MCF 10A (cell line): ENCODE measurements at regions not wholly inside any gene's neighbourhood (a gene's known extent, or its start where the extent isn't known, plus 50 kb on each side); places are given as distances from the start of the nearest gene placed in this dataset.

Experiments used
- BruUV-seq: library from RNA; stranded (reverse); fragments of 400-500 nt; replicated peaks from 2 replicates; lab custom pipeline; 2021; lab: Mats Ljungman, UMichigan
- CTCF ChIA-PET: fragments of 300-600 bp; sonication (Branson Sonifier 250); formaldehyde crosslinking; extraction: SDS; loops from one replicate; lab custom pipeline; 2021; ENCODE audit warnings: antibody characterized with exemption, inconsistent platforms; lab: Yijun Ruan, JAX
- POLR2A ChIA-PET: fragments of 300-600, 350-650 bp; sonication (Branson Sonifier 250); formaldehyde crosslinking; extraction: SDS; loops from one replicate; lab custom pipeline; 2020; ENCODE audit warnings: antibody characterized with exemption, inconsistent platforms; lab: Yijun Ruan, JAX
- DNase-seq: peaks from one replicate; pipeline ENCODE4 v3.0.0-alpha.2; 2018; ENCODE audit not compliant: unreplicated experiment
- H3K27ac Mint-ChIP-seq: one replicate; pipeline ENCODE4 v1.8.0; 2022; ENCODE audit warnings: mild to moderate bottlenecking, low read depth, mixed read lengths; ENCODE audit not compliant: unreplicated experiment
- H3K27me3 Mint-ChIP-seq: one replicate; pipeline ENCODE4 v1.8.0; 2022; ENCODE audit warnings: mixed read lengths; ENCODE audit not compliant: insufficient read depth, unreplicated experiment
- H3K36me3 Mint-ChIP-seq: one replicate; pipeline ENCODE4 v1.8.0; 2022; ENCODE audit warnings: mild to moderate bottlenecking, moderate library complexity, mixed read lengths; ENCODE audit not compliant: insufficient read depth, unreplicated experiment
- H3K4me1 Mint-ChIP-seq: one replicate; pipeline ENCODE4 v1.8.0; 2022; ENCODE audit warnings: mixed read lengths; ENCODE audit not compliant: insufficient read depth, unreplicated experiment
- H3K4me3 Mint-ChIP-seq: one replicate; pipeline ENCODE4 v1.8.0; 2022; ENCODE audit warnings: mild to moderate bottlenecking, moderate library complexity, mixed read lengths; ENCODE audit not compliant: unreplicated experiment
- H3K9me3 Mint-ChIP-seq: one replicate; pipeline ENCODE4 v1.8.0; 2022; ENCODE audit warnings: mixed read lengths; ENCODE audit not compliant: unreplicated experiment
- intact Hi-C: fragments of 100-400 bp; cut with micrococcal nuclease; formaldehyde crosslinking; loops from 2 replicates; pipeline ENCODE4 v1.14.1; 2022
- TF ChIP-seq, protein P1 (sequence below): fragments of 200-600 bp; IDR thresholded peaks from one replicate; pipeline ENCODE4 v1.8.0; 2022; ENCODE audit warnings: antibody characterized with exemption, mild to moderate bottlenecking; ENCODE audit not compliant: unreplicated experiment

DNA sequence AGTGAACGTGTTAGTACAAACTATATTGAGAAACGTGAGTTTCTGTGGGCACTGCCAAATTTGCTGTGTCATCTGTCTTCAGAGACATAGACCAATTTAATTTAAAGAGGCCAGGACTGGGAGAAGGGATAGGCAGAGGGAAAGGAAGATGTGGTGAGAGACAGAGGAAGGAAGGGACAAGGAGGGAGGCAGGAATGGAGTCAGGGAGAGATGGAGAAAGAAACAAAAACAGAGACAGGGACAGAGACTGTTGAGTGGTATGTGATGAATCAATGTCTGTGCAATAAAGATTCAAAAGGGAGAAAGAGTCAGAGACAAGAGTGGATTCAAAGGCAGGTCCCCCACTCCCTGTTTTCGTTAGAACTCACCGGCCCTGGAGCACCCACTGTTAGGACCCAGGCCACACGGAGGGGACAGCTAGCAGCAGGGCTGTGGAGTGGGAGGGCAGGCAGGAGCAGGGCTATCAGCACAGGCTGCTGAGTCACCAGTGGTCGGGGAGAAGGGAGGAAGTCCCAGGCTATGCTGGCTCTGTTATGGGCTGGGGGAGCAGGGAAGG is 51.6 kb upstream of the CHD6 start:
- TF ChIP-seq, protein P1, sequence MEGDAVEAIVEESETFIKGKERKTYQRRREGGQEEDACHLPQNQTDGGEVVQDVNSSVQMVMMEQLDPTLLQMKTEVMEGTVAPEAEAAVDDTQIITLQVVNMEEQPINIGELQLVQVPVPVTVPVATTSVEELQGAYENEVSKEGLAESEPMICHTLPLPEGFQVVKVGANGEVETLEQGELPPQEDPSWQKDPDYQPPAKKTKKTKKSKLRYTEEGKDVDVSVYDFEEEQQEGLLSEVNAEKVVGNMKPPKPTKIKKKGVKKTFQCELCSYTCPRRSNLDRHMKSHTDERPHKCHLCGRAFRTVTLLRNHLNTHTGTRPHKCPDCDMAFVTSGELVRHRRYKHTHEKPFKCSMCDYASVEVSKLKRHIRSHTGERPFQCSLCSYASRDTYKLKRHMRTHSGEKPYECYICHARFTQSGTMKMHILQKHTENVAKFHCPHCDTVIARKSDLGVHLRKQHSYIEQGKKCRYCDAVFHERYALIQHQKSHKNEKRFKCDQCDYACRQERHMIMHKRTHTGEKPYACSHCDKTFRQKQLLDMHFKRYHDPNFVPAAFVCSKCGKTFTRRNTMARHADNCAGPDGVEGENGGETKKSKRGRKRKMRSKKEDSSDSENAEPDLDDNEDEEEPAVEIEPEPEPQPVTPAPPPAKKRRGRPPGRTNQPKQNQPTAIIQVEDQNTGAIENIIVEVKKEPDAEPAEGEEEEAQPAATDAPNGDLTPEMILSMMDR: no peak
- no peak overlapping the region for H3K4me3 Mint-ChIP-seq
- no peaks in the 10 kb centered on the region for H3K36me3 Mint-ChIP-seq
- intact Hi-C loops: no loop called here
- no TSS peak for BruUV-seq
- no peak for DNase-seq
- POLR2A ChIA-PET: no interaction called here
- peaks cover 27% of the 10 kb centered on the region for H3K27me3 Mint-ChIP-seq
- no peaks in the 10 kb centered on the region for H3K9me3 Mint-ChIP-seq
- CTCF ChIA-PET: interaction anchor here (0.5 kb wide), 1 partner anchor 1523 kb away, joined by 3 read pairs; no protein-coding TSS in a partner anchor
- H3K27ac Mint-ChIP-seq: no peak overlapping the region
- peaks cover 6% of the 10 kb centered on the region for H3K4me1 Mint-ChIP-seq

DNA sequence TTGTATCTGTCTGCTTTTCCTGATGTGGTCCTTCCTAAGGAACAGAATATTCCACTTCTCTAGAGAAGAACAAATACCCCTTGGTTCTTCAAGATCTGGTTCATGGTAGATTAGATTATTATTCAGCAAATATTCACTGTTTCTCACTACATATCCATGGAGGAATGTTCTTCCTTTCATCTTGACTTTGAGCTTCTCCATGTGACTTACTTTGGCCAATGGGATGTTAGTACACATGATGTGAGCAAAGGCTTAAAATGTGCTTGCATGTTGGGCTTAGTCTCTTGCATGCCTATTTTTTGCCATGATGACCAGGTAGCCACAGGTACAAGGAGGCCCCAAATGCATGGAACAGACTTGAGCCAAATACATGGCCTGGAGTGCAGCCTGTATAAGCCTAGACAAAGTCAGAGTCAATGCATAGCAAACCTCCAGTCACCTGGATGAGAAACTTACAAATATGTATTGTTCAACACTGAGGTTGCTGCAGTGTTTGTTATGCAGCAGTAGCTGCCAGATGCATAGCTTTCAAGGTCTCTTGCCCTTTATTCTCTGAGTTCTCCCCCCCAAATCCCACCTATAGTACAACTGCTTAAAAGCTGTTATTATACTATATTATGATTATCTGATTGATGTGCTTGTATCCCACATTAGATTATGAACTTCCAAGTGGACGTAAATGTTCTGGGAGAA is 50.0 kb upstream of the CHD6 start:
- no peak overlapping the region for H3K27ac Mint-ChIP-seq
- no peak for DNase-seq
- no peak overlapping the region for H3K4me3 Mint-ChIP-seq
- no TSS peak for BruUV-seq
- TF ChIP-seq, protein P1: no peak
- ChIA-PET POLR2A (interaction anchor here (0.6 kb wide), 1 partner anchor 435 kb away, joined by 3 read pairs; no protein-coding TSS in a partner anchor), CTCF (interaction anchor here (0.6 to 2.1 kb wide), 4 partner anchors 24 to 1870 kb away, joined by 3 to 6 read pairs (median 4); no protein-coding TSS in a partner anchor)
- intact Hi-C loops: no loop called here
- no peaks in the 10 kb centered on the region for H3K9me3 Mint-ChIP-seq
- peaks cover 26% of the 10 kb centered on the region for H3K27me3 Mint-ChIP-seq
- H3K36me3 Mint-ChIP-seq: no peaks in the 10 kb centered on the region
- H3K4me1 Mint-ChIP-seq: peaks cover 6% of the 10 kb centered on the region
